SHP77 (cell line): ENCODE measurements at regions not wholly inside any gene's neighbourhood (a gene's known extent, or its start where the extent isn't known, plus 50 kb on each side); places are given as distances from the start of the nearest gene placed in this dataset.

Experiments used
- DNase-seq, 2 experiments: peaks; one replicate each; lab custom pipeline; 2025; lab: John Stamatoyannopoulos, UW

GRCh38 chr12:93134175-93134890 is 205.2 kb upstream of the EEA1 start:
- DNase-seq = no peak

GRCh38 chr12:93134893-93135285 is 205.8 kb upstream of the EEA1 start:
- DNase-seq = no peak

- DNase-seq = peak; percentile 32 to 61
Measured at GRCh38 chr12:93135286-93136239, 206.5 kb upstream of the EEA1 start.

GRCh38 chr12:93136253-93137055 is 207.4 kb upstream of the EEA1 start:
- no peak for DNase-seq

- DNase-seq = no peak
Measured at GRCh38 chr12:93137656-93138612, 208.8 kb upstream of the EEA1 start.

- no peak for DNase-seq
Measured at GRCh38 chr12:93139028-93139665, 210.1 kb upstream of the EEA1 start.

- DNase-seq = no peak
Measured at GRCh38 chr12:93140325-93140724, 211.2 kb upstream of the EEA1 start.

- DNase-seq = no peak
Measured at GRCh38 chr12:93140801-93141200, 211.7 kb upstream of the EEA1 start.

GRCh38 chr12:93142881-93143280 is 213.8 kb upstream of the EEA1 start:
- no peak for DNase-seq

GRCh38 chr12:93144109-93144508 is 215.0 kb upstream of the EEA1 start:
- no peak for DNase-seq

GRCh38 chr12:93145086-93145485 is 216.0 kb upstream of the EEA1 start:
- no peak for DNase-seq

GRCh38 chr12:93146263-93146939 is 217.3 kb upstream of the EEA1 start:
- DNase-seq = no peak

- DNase-seq = no peak
Measured at GRCh38 chr12:93146970-93147369, 217.9 kb upstream of the EEA1 start.

GRCh38 chr12:93148412-93148811 is 219.3 kb upstream of the EEA1 start:
- DNase-seq = no peak

GRCh38 chr12:93149229-93149628 is 220.1 kb upstream of the EEA1 start:
- no peak for DNase-seq

GRCh38 chr12:93151079-93151762 is 222.1 kb upstream of the EEA1 start:
- no peak for DNase-seq

- DNase-seq = no peak
Measured at GRCh38 chr12:93152617-93153016, 223.5 kb upstream of the EEA1 start.

- no peak for DNase-seq
Measured at GRCh38 chr12:93153321-93153720, 224.2 kb upstream of the EEA1 start.

GRCh38 chr12:93154096-93154728 is 223.5 kb upstream of the NUDT4 start:
- DNase-seq = no peak
